A549 (cell line): ENCODE measurements at regions not wholly inside any gene's neighbourhood (a gene's known extent, or its start where the extent isn't known, plus 50 kb on each side); places are given as distances from the start of the nearest gene placed in this dataset.

Experiments used
- JUNB ChIP-seq: fragments of >200 bp; sonication (Bioruptor Twin); formaldehyde crosslinking; IDR thresholded peaks from 2 replicates; pipeline ENCODE4 v1.6.1; 2016
- RCOR1 ChIP-seq: fragments of 150-350 bp; IDR thresholded peaks from 2 replicates; pipeline ENCODE4 v1.6.1; 2014; ENCODE audit warnings: antibody characterized with exemption, low read length, low read depth
- TF ChIP-seq, protein P1 (sequence below): fragments of >200 bp; sonication (Bioruptor Twin); formaldehyde crosslinking; IDR thresholded peaks from 2 replicates; pipeline ENCODE4 v1.6.1; 2016

DNA sequence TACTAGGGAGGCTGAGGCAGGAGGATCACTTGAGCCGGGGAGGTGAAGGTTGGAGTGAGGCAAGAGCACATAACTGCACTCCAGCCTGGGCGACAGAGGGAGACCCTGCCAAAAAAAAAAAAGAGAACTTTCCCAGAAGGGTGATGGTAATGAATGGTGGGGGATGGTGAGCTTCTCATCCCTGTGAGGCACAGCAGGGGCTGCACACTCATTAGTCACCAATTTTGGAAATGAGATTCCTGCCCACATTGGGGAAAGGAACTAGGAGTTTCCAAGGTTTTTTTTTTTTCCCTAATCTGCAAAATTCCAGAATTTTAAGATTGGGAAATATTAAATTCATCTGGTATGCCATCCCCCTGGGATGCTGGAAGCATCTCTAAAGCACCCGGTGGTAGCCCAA is 50.2 kb upstream of the SSBP3 start (continued):
- TF ChIP-seq RCOR1 (no peak), JUNB (no peak)
- TF ChIP-seq, protein P1, sequence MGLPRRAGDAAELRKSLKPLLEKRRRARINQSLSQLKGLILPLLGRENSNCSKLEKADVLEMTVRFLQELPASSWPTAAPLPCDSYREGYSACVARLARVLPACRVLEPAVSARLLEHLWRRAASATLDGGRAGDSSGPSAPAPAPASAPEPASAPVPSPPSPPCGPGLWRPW = no peak
